ENCODE measurements at regions not wholly inside any gene's neighbourhood (a gene's known extent, or its start where the extent isn't known, plus 50 kb on each side); places are given as distances from the start of the nearest gene placed in this dataset.

- TF ChIP-seq CTCF (IDR thresholded peaks at IDR 0.05) (no peak), POLR2AphosphoS5 (IDR thresholded peaks at IDR 0.05; ENCODE audit: low read depth, low read length) (no peak), REST (IDR thresholded peaks at IDR 0.05; ENCODE audit: insufficient read depth in 1 of 2, low read depth in 2 of 2, low read length in 1 of 2) (no peak), TCF7L2 (IDR thresholded peaks at IDR 0.05; ENCODE audit: low read depth, low read length) (no peak), SIN3A (IDR thresholded peaks at IDR 0.05; ENCODE audit: borderline replicate concordance, insufficient read depth, low read depth, low read length) (no peak)
Observed at GRCh38 chr7:96422388-96422787, 100.5 kb upstream of the SLC25A13 start.
